Ascending aorta (tissue), 2 donors: ENCODE measurements at regions not wholly inside any gene's neighbourhood (a gene's known extent, or its start where the extent isn't known, plus 50 kb on each side); places are given as distances from the start of the nearest gene placed in this dataset.

Experiments
- DNase-seq, 2 donors: peaks; one replicate each; pipeline ENCODE4 v3.0.0-alpha.2; 2019; ENCODE audit warnings: low spot score in 2 of 2
- H3K27ac ChIP-seq, 2 donors: fragments of 200-600 bp; sonication (generic); one replicate each; pipeline ENCODE4 v1.5.1; 2016 to 2017; ENCODE audit warnings: mild to moderate bottlenecking in 1 of 2
- H3K27me3 ChIP-seq: fragments of 200-600 bp; sonication (generic); one replicate; pipeline ENCODE4 v1.5.1; 2017
- H3K36me3 ChIP-seq, 2 donors: fragments of 200-600 bp; sonication (generic); one replicate each; pipeline ENCODE4 v1.5.1; 2016
- H3K4me1 ChIP-seq, 2 donors: fragments of 200-600 bp; sonication (generic); one replicate each; pipeline ENCODE4 v1.5.1; 2016 to 2017; ENCODE audit warnings: mild to moderate bottlenecking in 1 of 2
- H3K4me3 ChIP-seq, 2 donors: fragments of 200-600 bp; sonication (generic); one replicate each; pipeline ENCODE4 v1.5.1; 2016 to 2017; ENCODE audit warnings: mild to moderate bottlenecking in 1 of 2
- H3K9me3 ChIP-seq, 2 donors: fragments of 200-600 bp; sonication (generic); one replicate each; pipeline ENCODE4 v1.5.1; 2016
- intact Hi-C: fragments of 100-400 bp; cut with DNase I; formaldehyde crosslinking; loops from one replicate; pipeline ENCODE4 v1.15.1; 2023
- TF ChIP-seq, protein P1 (sequence below), 3 experiments: fragments of 200-600 bp in 2 of 3; fragments of 450-650 bp in 1 of 3; sonication (generic) in 2 of 3; IDR thresholded peaks; one replicate each; pipeline ENCODE4 v1.5.1; 2016 to 2019; ENCODE audit warnings: antibody characterized with exemption in 3 of 3, mild to moderate bottlenecking in 1 of 3, moderate library complexity in 1 of 3

DNA sequence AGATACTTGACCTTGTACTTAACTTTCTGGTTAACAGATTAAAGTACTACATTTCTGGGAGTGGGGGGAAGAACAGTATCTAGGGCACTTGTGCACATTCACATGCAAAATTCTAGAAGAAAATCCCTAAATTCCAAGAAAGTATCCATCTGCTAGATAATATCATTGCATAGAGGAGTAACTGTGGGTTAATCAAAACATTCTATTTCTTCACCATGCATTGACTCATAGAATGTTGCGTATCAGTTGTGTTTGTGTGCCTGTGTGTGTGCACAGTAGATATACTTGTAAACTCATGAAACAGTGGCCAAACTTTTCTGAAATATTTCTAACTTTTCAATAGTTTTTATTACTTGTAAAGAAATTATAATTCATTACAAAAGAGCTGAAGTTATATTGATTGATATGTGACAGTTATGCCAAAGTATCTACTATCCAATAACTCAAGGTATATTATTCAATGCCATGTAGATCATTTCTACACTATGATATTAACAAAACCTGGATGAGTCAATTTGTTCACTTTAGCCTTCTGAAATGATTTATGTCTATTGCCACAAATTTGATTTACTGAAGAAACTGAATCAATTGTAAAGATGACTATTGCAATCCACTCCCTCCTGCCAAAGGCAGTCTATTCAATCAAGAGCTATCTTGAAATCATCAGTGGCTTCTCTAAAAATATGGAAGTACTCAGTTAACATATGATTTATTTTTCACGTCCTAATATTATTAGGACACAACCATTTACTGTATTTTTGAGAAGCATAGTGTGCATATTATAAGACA lies 756.7 kb upstream of the ARGLU1 start:
- intact Hi-C loops = no loop called here
- Histone ChIP-seq H3K9me3 (no peaks in the 10 kb centered on the region), H3K4me3 (no peak overlapping the region), H3K36me3 (no peaks in the 10 kb centered on the region), H3K4me1 (no peaks in the 10 kb centered on the region), H3K27me3 (no peaks in the 10 kb centered on the region), H3K27ac (no peak overlapping the region)
- TF ChIP-seq, protein P1, sequence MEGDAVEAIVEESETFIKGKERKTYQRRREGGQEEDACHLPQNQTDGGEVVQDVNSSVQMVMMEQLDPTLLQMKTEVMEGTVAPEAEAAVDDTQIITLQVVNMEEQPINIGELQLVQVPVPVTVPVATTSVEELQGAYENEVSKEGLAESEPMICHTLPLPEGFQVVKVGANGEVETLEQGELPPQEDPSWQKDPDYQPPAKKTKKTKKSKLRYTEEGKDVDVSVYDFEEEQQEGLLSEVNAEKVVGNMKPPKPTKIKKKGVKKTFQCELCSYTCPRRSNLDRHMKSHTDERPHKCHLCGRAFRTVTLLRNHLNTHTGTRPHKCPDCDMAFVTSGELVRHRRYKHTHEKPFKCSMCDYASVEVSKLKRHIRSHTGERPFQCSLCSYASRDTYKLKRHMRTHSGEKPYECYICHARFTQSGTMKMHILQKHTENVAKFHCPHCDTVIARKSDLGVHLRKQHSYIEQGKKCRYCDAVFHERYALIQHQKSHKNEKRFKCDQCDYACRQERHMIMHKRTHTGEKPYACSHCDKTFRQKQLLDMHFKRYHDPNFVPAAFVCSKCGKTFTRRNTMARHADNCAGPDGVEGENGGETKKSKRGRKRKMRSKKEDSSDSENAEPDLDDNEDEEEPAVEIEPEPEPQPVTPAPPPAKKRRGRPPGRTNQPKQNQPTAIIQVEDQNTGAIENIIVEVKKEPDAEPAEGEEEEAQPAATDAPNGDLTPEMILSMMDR (IDR thresholded peaks at IDR 0.05) = no peak
- DNase-seq = no peak

DNA sequence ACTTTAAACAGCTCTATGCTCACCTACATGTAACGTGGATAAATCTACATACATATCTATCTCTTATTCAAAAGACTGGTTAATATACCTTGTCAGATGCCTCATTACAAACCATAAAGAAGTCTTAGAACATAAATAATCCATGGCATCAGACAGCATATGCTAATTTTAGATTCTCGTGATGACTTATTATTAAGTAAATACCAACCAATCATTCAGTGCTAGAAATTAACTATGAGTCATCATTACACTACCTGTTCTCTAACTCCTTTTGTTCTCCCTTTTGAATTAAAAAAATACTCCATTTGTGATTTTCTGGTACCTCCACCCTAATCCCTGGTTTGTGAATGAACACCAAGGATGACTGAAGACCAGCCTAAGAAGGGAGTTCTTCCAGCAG lies 754.3 kb upstream of the ARGLU1 start:
- H3K27ac ChIP-seq = no peak overlapping the region
- no peaks in the 10 kb centered on the region for H3K27me3 ChIP-seq
- DNase-seq = no peak
- no peaks in the 10 kb centered on the region for H3K9me3 ChIP-seq
- intact Hi-C loops = no loop called here
- TF ChIP-seq, protein P1 (IDR thresholded peaks at IDR 0.05) = no peak
- no peaks in the 10 kb centered on the region for H3K36me3 ChIP-seq
- no peaks in the 10 kb centered on the region for H3K4me1 ChIP-seq
- H3K4me3 ChIP-seq = no peak overlapping the region

DNA sequence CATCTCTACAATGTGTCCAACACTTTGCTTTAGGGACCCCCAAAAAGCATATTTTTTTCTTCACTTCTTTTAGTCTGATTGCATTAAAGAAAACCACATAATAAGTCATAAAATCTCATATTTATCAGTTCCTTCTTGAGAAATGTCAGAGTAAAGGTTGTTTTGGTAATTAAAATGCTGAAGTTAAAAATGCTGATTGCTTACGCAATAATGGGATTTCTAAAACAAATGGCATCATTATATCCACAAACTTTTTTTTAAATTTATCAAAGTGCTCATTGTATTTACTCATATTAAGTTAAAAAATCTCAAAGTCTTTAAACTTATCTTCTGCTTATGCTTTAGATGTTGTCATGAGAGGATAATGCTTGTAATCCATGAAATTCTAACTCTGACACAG lies 737.2 kb upstream of the ARGLU1 start:
- intact Hi-C loops = no loop called here
- no peak overlapping the region for H3K27ac ChIP-seq
- DNase-seq = no peak
- TF ChIP-seq, protein P1 (IDR thresholded peaks at IDR 0.05) = no peak
- no peaks in the 10 kb centered on the region for H3K27me3 ChIP-seq
- H3K9me3 ChIP-seq = no peaks in the 10 kb centered on the region
- no peaks in the 10 kb centered on the region for H3K4me1 ChIP-seq
- H3K36me3 ChIP-seq = no peaks in the 10 kb centered on the region
- no peak overlapping the region for H3K4me3 ChIP-seq

DNA sequence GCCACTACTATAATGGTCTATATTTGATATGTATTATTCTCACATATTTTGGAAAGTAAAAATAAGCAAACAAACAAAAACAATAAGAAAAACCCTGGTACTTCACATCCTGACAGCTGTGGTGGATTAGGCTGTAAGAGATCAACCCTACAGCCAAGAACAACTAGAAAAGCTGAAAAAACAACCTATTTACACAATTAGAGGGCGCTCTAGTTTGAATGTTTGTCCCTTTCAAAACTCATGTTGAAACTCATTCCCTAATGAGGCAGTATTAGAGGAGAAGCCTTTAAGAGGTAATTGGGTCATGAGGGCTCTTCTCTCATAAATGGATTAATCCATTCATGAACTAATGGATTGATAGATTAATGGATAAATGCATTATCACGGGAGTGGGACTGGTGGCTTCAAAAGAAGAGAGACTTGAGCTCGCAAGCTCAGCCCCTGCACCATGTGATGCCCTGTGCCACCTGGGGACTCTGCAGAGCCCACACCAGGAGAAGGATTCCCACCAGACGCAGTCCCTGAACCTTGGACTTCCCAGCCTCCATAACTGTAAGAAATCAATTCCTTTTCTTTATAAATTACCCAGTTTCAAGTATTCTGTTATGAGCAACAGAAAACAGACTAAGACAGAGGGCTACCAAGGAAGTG lies 733.9 kb upstream of the ARGLU1 start:
- TF ChIP-seq, protein P1 (IDR thresholded peaks at IDR 0.05) = no peak
- Histone ChIP-seq H3K27ac (no peak overlapping the region), H3K27me3 (no peaks in the 10 kb centered on the region), H3K4me1 (no peaks in the 10 kb centered on the region), H3K36me3 (no peaks in the 10 kb centered on the region), H3K9me3 (no peaks in the 10 kb centered on the region), H3K4me3 (no peak overlapping the region)
- intact Hi-C loops = no loop called here
- no peak for DNase-seq

DNA sequence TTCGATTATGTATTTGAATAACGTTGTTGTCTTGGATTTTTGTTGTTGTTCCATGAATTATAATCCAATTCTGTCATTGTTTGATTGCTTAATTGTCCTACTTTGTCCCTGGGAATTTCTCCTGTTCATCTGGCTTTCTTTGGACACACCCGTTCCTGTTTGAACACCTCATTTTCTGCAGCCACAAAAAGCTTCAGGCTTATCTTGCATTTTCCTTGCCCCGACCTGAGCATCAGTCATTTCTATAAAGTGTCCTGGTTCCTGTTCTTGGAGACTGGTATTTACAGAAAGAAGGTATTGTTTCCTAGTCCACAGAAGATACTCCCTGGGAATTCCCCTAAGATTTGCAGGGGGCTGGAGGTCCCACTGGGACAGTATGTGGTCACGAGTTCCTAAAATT lies 731.8 kb upstream of the ARGLU1 start:
- no peak overlapping the region for H3K4me3 ChIP-seq
- H3K4me1 ChIP-seq = no peaks in the 10 kb centered on the region
- intact Hi-C loops = no loop called here
- H3K9me3 ChIP-seq = no peaks in the 10 kb centered on the region
- no peaks in the 10 kb centered on the region for H3K27me3 ChIP-seq
- no peak overlapping the region for H3K27ac ChIP-seq
- no peaks in the 10 kb centered on the region for H3K36me3 ChIP-seq
- TF ChIP-seq, protein P1 (IDR thresholded peaks at IDR 0.05) = no peak
- DNase-seq = no peak
